ENCODE measurements at regions not wholly inside any gene's neighbourhood (a gene's known extent, or its start where the extent isn't known, plus 50 kb on each side); places are given as distances from the start of the nearest gene placed in this dataset.

- DNase-seq = no peak
Measured at GRCh38 chr21:16074950-16075489, 345.2 kb downstream of the USP25 start.

GRCh38 chr21:16075649-16076282, 346.0 kb downstream of the USP25 start:
- no peak for DNase-seq

- no peak for DNase-seq
Measured at GRCh38 chr21:16076465-16076864, 346.7 kb downstream of the USP25 start.

- DNase-seq = no peak
Measured at GRCh38 chr21:16078382-16078781, 348.6 kb downstream of the USP25 start.

GRCh38 chr21:16079830-16080229, 350.0 kb downstream of the USP25 start:
- no peak for DNase-seq

GRCh38 chr21:16081304-16081703, 351.5 kb downstream of the USP25 start:
- no peak for DNase-seq

GRCh38 chr21:16082038-16082816, 352.4 kb downstream of the USP25 start:
- DNase-seq = peak; percentile 28 to 74

GRCh38 chr21:16084776-16085364, 355.1 kb downstream of the USP25 start:
- no peak for DNase-seq

- DNase-seq = no peak
Measured at GRCh38 chr21:16085421-16085820, 355.6 kb downstream of the USP25 start.

GRCh38 chr21:16086121-16086520, 356.3 kb downstream of the USP25 start:
- DNase-seq = no peak

- no peak for DNase-seq
Measured at GRCh38 chr21:16086936-16087335, 357.2 kb downstream of the USP25 start.

- DNase-seq = no peak
Measured at GRCh38 chr21:16087523-16087922, 357.7 kb downstream of the USP25 start.

- DNase-seq = no peak
Measured at GRCh38 chr21:16088056-16088455, 358.3 kb downstream of the USP25 start.

GRCh38 chr21:16095005-16095404, 365.2 kb downstream of the USP25 start:
- no peak for DNase-seq

GRCh38 chr21:16096988-16097387, 367.2 kb downstream of the USP25 start:
- DNase-seq = no peak

GRCh38 chr21:16102113-16102512, 372.3 kb downstream of the USP25 start:
- DNase-seq = no peak

- DNase-seq = no peak
Measured at GRCh38 chr21:16108561-16109075, 378.8 kb downstream of the USP25 start.

- no peak for DNase-seq
Measured at GRCh38 chr21:16113052-16113715, 383.4 kb downstream of the USP25 start.

- no peak for DNase-seq
Measured at GRCh38 chr21:16115461-16115860, 385.7 kb downstream of the USP25 start.

GRCh38 chr21:16116069-16116468, 386.3 kb downstream of the USP25 start:
- DNase-seq = no peak

GRCh38 chr21:16116798-16117197, 387.0 kb downstream of the USP25 start:
- no peak for DNase-seq

- DNase-seq = no peak
Measured at GRCh38 chr21:16117331-16117730, 387.5 kb downstream of the USP25 start.
